Fibroblast of lung (primary cell): ENCODE measurements at regions not wholly inside any gene's neighbourhood (a gene's known extent, or its start where the extent isn't known, plus 50 kb on each side); places are given as distances from the start of the nearest gene placed in this dataset.

ENCODE experiments used
- EZH2 ChIP-seq: IDR thresholded peaks from 2 replicates; pipeline ENCODE4 v1.5.1; 2012; ENCODE audit warnings: low read length, control low read depth, mild to moderate bottlenecking; ENCODE audit errors: missing control alignments
- TF ChIP-seq, protein P1 (sequence below), 2 donors: IDR thresholded peaks in 1 of 2; conservative IDR thresholded peaks in 1 of 2; 1 replicate in 1 of 2; 2 replicates in 1 of 2; pipeline ENCODE4 v1.5.1; 2011 to 2012; ENCODE audit warnings: low read length in 2 of 2, control low read depth in 1 of 2, inconsistent platforms in 1 of 2, low read depth in 1 of 2, mild to moderate bottlenecking in 1 of 2

DNA sequence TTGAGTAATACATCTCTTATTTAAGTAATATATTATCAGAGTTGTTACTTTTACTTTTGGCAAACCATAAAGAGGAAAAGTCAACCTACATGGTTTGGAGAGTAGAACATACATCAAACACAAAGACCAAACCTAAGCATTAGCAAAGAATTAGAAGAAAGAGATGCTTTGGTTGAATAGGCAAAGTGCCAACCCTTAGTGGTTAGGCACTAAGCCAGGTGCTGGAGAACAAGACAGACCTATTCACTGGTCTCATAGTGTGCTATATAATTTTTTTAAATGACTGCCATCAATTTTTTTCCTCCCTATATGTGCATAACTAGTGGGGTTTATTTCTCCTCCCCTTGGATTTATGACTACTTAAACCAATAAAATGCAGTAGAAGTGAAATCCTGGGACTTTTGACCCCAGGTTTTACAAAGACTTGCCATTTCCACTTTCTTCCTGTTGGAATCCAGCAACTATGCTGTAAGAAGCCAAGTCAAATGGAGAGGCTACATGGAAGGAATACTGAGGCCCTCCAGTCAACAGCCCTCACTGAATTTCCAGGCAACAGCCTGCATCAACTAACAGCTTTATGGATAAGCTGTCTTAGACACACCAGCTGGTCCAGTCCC lies 69.8 kb upstream of the HAO2 start:
- TF ChIP-seq, protein P1, sequence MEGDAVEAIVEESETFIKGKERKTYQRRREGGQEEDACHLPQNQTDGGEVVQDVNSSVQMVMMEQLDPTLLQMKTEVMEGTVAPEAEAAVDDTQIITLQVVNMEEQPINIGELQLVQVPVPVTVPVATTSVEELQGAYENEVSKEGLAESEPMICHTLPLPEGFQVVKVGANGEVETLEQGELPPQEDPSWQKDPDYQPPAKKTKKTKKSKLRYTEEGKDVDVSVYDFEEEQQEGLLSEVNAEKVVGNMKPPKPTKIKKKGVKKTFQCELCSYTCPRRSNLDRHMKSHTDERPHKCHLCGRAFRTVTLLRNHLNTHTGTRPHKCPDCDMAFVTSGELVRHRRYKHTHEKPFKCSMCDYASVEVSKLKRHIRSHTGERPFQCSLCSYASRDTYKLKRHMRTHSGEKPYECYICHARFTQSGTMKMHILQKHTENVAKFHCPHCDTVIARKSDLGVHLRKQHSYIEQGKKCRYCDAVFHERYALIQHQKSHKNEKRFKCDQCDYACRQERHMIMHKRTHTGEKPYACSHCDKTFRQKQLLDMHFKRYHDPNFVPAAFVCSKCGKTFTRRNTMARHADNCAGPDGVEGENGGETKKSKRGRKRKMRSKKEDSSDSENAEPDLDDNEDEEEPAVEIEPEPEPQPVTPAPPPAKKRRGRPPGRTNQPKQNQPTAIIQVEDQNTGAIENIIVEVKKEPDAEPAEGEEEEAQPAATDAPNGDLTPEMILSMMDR (conservative IDR thresholded peaks at IDR 0.05 in 1 of 2, IDR thresholded peaks at IDR 0.05 in 1 of 2; ENCODE audit: low read depth in 1 of 2, low read length in 2 of 2): no peak
- no peak for TF ChIP-seq EZH2
